ENCODE measurements at regions not wholly inside any gene's neighbourhood (a gene's known extent, or its start where the extent isn't known, plus 50 kb on each side); places are given as distances from the start of the nearest gene placed in this dataset.

- TF ChIP-seq CTCF (IDR thresholded peaks at IDR 0.05) (no peak), POLR2A (IDR thresholded peaks at IDR 0.05) (no peak), POLR2AphosphoS5 (IDR thresholded peaks at IDR 0.05) (no peak)
These were observed 141.7 kb upstream of the NRIP1 start for GRCh38 chr21:15206514-15206913.

Measured in breast epithelium (tissue), 3 donors.